Neural progenitor cell (in vitro differentiated cells): ENCODE measurements at regions not wholly inside any gene's neighbourhood (a gene's known extent, or its start where the extent isn't known, plus 50 kb on each side); places are given as distances from the start of the nearest gene placed in this dataset.
"Not testable (repeated sequence)": the region's sequence is repeated elsewhere in the genome, so short reads cannot be mapped to it uniquely, and the experiment has no call there.

Experiments
- DNase-seq: peaks from one replicate; pipeline ENCODE4 v3.0.0-alpha.2; 2016; ENCODE audit warnings: low spot score
- H2AFZ ChIP-seq: fragments of 200-600 bp; sonication (generic); replicated peaks from 2 replicates; pipeline ENCODE4 v1.6.1; 2016; ENCODE audit warnings: antibody characterized with exemption
- H3F3A ChIP-seq: fragments of 200-600 bp; sonication (generic); 2 replicates; pipeline ENCODE4 v1.6.1; 2016; ENCODE audit warnings: antibody characterized with exemption, low read depth
- H3K27ac ChIP-seq: fragments of 200-600 bp; sonication (generic); 2 replicates; pipeline ENCODE4 v1.5.1; 2016; ENCODE audit warnings: mild to moderate bottlenecking
- H3K27me3 ChIP-seq: fragments of 200-600 bp; sonication (generic); 2 replicates; pipeline ENCODE4 v1.6.1; 2016; ENCODE audit warnings: mild to moderate bottlenecking, moderate library complexity
- H3K36me3 ChIP-seq: fragments of 200-600 bp; sonication (generic); 2 replicates; pipeline ENCODE4 v1.5.1; 2016
- H3K4me1 ChIP-seq: fragments of 200-600 bp; sonication (generic); 2 replicates; pipeline ENCODE4 v1.6.1; 2016; ENCODE audit warnings: mixed run types
- H3K4me2 ChIP-seq: fragments of 200-600 bp; sonication (generic); 2 replicates; pipeline ENCODE4 v1.6.1; 2016
- H3K4me3 ChIP-seq: fragments of 200-600 bp; sonication (generic); 2 replicates; pipeline ENCODE4 v1.5.1; 2016
- H3K79me2 ChIP-seq: fragments of 200-600 bp; sonication (generic); 2 replicates; pipeline ENCODE4 v1.6.1; 2016; ENCODE audit warnings: low read depth
- H3K9ac ChIP-seq: fragments of 200-600 bp; sonication (generic); 2 replicates; pipeline ENCODE4 v1.6.1; 2016
- H3K9me3 ChIP-seq: fragments of 200-600 bp; sonication (generic); 2 replicates; pipeline ENCODE4 v1.5.1; 2016; ENCODE audit warnings: low read depth
- H4K20me1 ChIP-seq: fragments of 200-600 bp; sonication (generic); 2 replicates; pipeline ENCODE4 v1.6.1; 2016; ENCODE audit warnings: low read depth
- H3K27ac Mint-ChIP-seq: 3 replicates; pipeline ENCODE4 v1.8.0; 2021; ENCODE audit warnings: mixed read lengths
- H3K27me3 Mint-ChIP-seq: 2 replicates; pipeline ENCODE4 v1.8.0; 2022; ENCODE audit warnings: low read depth, mild to moderate bottlenecking, inconsistent platforms, moderate library complexity, mixed read lengths; ENCODE audit not compliant: insufficient read depth
- H3K36me3 Mint-ChIP-seq: 3 replicates; pipeline ENCODE4 v1.8.0; 2021; ENCODE audit warnings: mixed read lengths
- H3K4me1 Mint-ChIP-seq: 3 replicates; pipeline ENCODE4 v1.8.0; 2021; ENCODE audit warnings: mixed read lengths
- H3K4me3 Mint-ChIP-seq: 3 replicates; pipeline ENCODE4 v1.8.0; 2021; ENCODE audit warnings: mild to moderate bottlenecking, moderate library complexity, mixed read lengths
- H3K9me3 Mint-ChIP-seq: 3 replicates; pipeline ENCODE4 v1.8.0; 2020; ENCODE audit warnings: mixed read lengths
- EZH2 ChIP-seq: fragments of 200-600 bp; sonication (generic); IDR thresholded peaks from 2 replicates; pipeline ENCODE4 v1.6.1; 2017; ENCODE audit warnings: antibody characterized with exemption, mild to moderate bottlenecking, moderate library complexity
- EZH2phosphoT487 ChIP-seq: fragments of 200-600 bp; sonication (generic); IDR thresholded peaks from 2 replicates; pipeline ENCODE4 v1.6.1; 2017; ENCODE audit warnings: antibody characterized with exemption
- TF ChIP-seq, protein P1 (sequence below): fragments of 200-600 bp; sonication (generic); IDR thresholded peaks from 2 replicates; pipeline ENCODE4 v1.5.1; 2017; ENCODE audit warnings: antibody characterized with exemption, mild to moderate bottlenecking

DNA sequence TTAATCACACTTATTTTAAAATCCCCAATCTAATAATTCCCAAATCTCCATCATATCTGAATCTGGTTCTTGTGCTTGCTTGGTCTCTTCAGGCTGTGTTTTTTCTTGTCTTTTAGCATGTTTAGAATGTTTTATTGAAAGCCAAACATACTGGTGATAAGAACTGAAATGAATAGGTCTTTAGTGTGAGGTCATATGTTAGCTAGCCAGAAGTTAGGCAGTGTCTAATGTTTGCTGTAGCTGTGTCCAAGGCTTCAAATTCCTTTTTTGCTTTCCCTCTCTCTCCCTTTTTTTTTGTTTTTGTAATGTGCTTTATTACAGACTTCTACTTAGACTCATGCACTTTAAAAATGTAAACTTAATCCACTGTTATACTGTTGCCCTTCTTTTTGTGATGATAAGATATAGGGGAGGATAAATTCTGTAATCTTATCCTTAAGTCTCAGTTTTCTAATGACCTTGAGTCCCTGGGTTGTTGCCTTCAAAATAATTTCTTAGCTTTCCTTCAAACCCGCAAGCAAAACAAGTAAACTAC lies 725.1 kb downstream of the BRINP3 start:
- Histone ChIP-seq H4K20me1 (no peaks in the 10 kb centered on the region), H3K36me3 (no peaks in the 10 kb centered on the region), H3K79me2 (no peaks in the 10 kb centered on the region), H3K9me3 (peaks cover 7% of the 10 kb centered on the region), H3K27ac (no peak overlapping the region), H3K4me2 (no peak overlapping the region), H2AFZ (no peak overlapping the region), H3K4me1 (no peaks in the 10 kb centered on the region), H3K4me3 (no peak overlapping the region), H3K9ac (no peak overlapping the region), H3F3A (no peaks in the 10 kb centered on the region), H3K27me3 (no peaks in the 10 kb centered on the region)
- TF ChIP-seq EZH2phosphoT487 = no peak
- no peak for TF ChIP-seq EZH2
- TF ChIP-seq, protein P1, sequence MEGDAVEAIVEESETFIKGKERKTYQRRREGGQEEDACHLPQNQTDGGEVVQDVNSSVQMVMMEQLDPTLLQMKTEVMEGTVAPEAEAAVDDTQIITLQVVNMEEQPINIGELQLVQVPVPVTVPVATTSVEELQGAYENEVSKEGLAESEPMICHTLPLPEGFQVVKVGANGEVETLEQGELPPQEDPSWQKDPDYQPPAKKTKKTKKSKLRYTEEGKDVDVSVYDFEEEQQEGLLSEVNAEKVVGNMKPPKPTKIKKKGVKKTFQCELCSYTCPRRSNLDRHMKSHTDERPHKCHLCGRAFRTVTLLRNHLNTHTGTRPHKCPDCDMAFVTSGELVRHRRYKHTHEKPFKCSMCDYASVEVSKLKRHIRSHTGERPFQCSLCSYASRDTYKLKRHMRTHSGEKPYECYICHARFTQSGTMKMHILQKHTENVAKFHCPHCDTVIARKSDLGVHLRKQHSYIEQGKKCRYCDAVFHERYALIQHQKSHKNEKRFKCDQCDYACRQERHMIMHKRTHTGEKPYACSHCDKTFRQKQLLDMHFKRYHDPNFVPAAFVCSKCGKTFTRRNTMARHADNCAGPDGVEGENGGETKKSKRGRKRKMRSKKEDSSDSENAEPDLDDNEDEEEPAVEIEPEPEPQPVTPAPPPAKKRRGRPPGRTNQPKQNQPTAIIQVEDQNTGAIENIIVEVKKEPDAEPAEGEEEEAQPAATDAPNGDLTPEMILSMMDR = no peak
- peaks cover 8% of the 10 kb centered on the region for H3K9me3 Mint-ChIP-seq
- no peaks in the 10 kb centered on the region for H3K4me1 Mint-ChIP-seq
- no peaks in the 10 kb centered on the region for H3K27me3 Mint-ChIP-seq
- DNase-seq = no peak
- H3K27ac Mint-ChIP-seq = no peak overlapping the region
- peaks cover 5% of the 10 kb centered on the region for H3K36me3 Mint-ChIP-seq
- no peak overlapping the region for H3K4me3 Mint-ChIP-seq

DNA sequence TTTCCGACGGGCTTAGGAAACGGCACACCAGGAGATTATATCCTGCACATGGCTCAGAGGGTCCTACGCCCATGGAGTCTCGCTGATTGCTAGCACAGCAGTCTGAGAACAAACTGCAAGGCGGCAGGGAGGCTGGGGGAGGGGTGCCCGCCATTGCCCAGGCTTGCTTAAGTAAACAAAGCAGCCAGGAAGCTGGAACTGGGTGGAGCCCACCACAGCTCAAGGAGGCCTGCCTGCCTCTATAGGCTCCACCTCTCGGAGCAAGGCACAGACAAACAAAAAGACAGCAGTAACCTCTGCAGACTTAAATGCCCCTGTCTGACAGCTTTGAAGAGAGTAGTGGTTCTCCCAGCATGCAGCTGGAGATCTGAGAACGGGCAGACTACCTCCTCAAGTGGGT lies 722.6 kb downstream of the BRINP3 start:
- not testable (repeated sequence) for H3K79me2 ChIP-seq, H3K27me3 ChIP-seq, H3K36me3 Mint-ChIP-seq, H3K4me3 ChIP-seq, H3K4me2 ChIP-seq, H2AFZ ChIP-seq, H3K4me1 Mint-ChIP-seq, H3K9me3 ChIP-seq, H3F3A ChIP-seq, H3K27ac ChIP-seq, DNase-seq, H3K4me3 Mint-ChIP-seq, H3K27me3 Mint-ChIP-seq, H4K20me1 ChIP-seq, H3K4me1 ChIP-seq, H3K9ac ChIP-seq, H3K36me3 ChIP-seq, H3K27ac Mint-ChIP-seq
- peaks cover 10% of the 10 kb centered on the region for H3K9me3 Mint-ChIP-seq

DNA sequence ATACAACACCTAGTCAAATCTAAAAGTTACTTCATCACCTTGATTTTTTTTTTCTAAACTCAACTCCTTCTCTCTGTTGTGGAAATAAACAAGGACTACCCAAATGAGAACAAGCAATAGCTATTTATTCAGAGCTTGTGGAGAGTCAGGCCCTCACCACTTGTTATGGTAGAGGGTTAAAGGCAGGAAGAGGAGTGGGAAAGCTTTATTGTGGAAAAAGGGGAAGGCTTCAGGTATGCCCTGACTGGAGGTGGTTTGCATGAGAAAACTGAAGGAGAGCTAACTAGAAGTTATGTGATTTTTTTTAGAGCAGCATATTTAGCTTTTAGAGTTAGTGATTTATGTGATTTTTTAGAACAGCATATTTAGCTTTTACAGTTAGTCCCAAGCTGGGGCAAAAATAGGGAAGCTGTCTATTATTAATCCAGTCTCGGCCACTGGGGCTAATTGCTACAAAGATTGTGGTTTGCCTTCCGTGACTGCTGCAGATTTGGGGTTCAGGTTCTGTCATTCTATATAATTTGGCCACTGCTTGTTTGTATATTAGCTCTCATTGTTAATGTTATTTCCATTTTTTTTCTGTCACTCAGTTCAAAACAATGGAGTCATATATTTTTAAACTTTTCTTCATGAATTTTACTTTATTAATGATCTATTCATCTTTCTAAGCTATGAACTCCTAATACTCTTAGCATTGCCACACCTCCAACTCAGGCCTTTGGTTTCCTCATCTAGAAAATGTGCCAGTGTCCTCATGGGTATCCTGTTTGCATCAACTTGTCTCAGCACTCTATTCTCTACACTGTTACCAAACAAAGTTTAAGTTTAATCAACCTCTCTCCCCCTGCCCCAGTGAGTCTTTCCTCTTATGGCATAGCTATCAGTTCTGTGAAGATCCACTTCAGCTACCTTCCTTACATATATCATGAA lies 713.0 kb downstream of the BRINP3 start:
- no peaks in the 10 kb centered on the region for H3K36me3 ChIP-seq
- H3K4me1 ChIP-seq = no peaks in the 10 kb centered on the region
- H3K9me3 Mint-ChIP-seq = no peaks in the 10 kb centered on the region
- TF ChIP-seq, protein P1 = no peak
- TF ChIP-seq EZH2 (no peak), EZH2phosphoT487 (no peak)
- H3K4me2 ChIP-seq = no peak overlapping the region
- no peak overlapping the region for H3K4me3 ChIP-seq
- H3K79me2 ChIP-seq = no peaks in the 10 kb centered on the region
- no peaks in the 10 kb centered on the region for H4K20me1 ChIP-seq
- H3K36me3 Mint-ChIP-seq = no peaks in the 10 kb centered on the region
- H2AFZ ChIP-seq = no peak overlapping the region
- H3K27me3 ChIP-seq = no peaks in the 10 kb centered on the region
- H3K9ac ChIP-seq = no peak overlapping the region
- H3K9me3 ChIP-seq = no peaks in the 10 kb centered on the region
- DNase-seq = no peak
- no peaks in the 10 kb centered on the region for H3F3A ChIP-seq
- H3K27ac Mint-ChIP-seq = no peak overlapping the region
- H3K27me3 Mint-ChIP-seq = no peaks in the 10 kb centered on the region
- no peak overlapping the region for H3K27ac ChIP-seq
- no peaks in the 10 kb centered on the region for H3K4me1 Mint-ChIP-seq
- H3K4me3 Mint-ChIP-seq = no peak overlapping the region

DNA sequence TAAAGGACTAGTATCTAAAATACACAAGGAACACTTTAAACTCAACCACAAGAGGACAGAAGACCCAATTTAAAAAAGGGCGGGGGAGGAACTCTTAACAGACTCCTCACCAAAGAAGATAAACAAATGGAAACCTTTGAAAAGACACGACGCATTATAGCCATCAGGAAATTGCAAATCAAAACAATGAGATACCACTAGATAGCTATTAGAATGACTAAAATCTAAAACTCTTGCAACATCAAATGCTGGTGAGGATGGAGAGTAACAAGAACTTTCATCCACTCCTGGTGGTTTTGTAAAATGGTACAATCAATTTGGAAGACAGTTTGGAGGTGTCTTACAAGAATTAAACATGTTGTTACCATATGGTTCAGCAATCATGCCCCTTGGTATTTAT lies 708.2 kb downstream of the BRINP3 start:
- TF ChIP-seq, protein P1 = no peak
- no peak for TF ChIP-seq EZH2phosphoT487
- TF ChIP-seq EZH2 = no peak
- no peaks in the 10 kb centered on the region for H3K36me3 Mint-ChIP-seq

More for the DNA sequence above, 708.2 kb downstream of the BRINP3 start:
- no peak overlapping the region for H3K27ac ChIP-seq
- Mint-ChIP-seq H3K27ac (no peak overlapping the region), H3K4me3 (no peak overlapping the region), H3K9me3 (no peaks in the 10 kb centered on the region), H3K27me3 (no peaks in the 10 kb centered on the region), H3K4me1 (no peaks in the 10 kb centered on the region)
- no peaks in the 10 kb centered on the region for H3K4me1 ChIP-seq
- H4K20me1 ChIP-seq = no peaks in the 10 kb centered on the region
- H3K9me3 ChIP-seq = no peaks in the 10 kb centered on the region
- no peaks in the 10 kb centered on the region for H3K27me3 ChIP-seq
- no peak overlapping the region for H3K4me3 ChIP-seq
- H3K36me3 ChIP-seq = no peaks in the 10 kb centered on the region
- no peaks in the 10 kb centered on the region for H3F3A ChIP-seq
- no peaks in the 10 kb centered on the region for H3K79me2 ChIP-seq
- H3K9ac ChIP-seq = no peak overlapping the region
- H2AFZ ChIP-seq = no peak overlapping the region
- no peak overlapping the region for H3K4me2 ChIP-seq
- no peak for DNase-seq
